ENCODE measurements at regions not wholly inside any gene's neighbourhood (a gene's known extent, or its start where the extent isn't known, plus 50 kb on each side); places are given as distances from the start of the nearest gene placed in this dataset.

DNA sequence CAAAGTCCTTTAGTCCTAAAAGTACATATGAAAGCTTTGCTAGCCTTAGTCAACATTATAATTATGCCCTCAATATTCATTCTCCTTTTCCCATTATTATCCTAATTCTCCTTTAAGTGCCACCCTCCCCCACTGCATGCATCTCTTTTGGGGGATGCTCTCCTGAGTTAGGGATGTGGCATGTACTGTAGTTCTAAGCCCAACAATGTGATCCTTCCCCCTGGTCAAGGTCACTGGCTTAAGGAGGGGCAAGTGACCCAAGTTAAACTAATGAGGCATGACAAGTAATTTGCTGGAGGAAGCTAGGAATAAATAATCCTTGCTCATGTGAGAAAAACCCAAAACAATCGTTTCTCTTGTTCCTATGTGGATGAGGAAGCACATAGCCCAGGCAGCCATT, 343.9 kb upstream of the SUCLG2 start:
- Histone ChIP-seq H3K9me3 (ENCODE audit: control insufficient read depth, insufficient read depth, low read depth, low read length) (no peaks in the 10 kb centered on the region), H4K20me1 (ENCODE audit: control insufficient read depth, extremely low read depth, insufficient read depth, low read length) (no peaks in the 10 kb centered on the region)
- DNase-seq (ENCODE audit: low read depth in 2 of 2): no peak

DNA sequence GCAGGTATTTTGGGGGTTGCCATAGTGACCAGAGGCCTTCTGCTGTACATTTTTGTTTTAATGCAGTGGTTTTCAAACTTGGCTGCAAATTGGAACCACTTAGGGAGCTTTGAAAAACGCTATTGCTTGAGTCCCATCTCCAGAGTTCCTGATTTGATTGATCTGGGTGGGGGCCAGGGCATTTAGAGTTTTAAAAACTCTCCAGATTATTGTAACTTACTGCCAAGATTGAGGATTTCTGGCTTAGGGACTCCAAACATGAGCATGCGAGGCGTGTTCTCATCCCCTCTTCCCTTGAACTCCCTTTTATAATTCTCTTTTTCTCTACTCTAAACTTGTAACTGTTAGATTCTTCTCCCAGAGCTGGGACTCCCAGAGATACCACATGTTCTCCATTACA, 340.8 kb upstream of the SUCLG2 start:
- no peak overlapping the region for H3K27ac ChIP-seq (ENCODE audit: insufficient read depth, low read length)
- H3K27me3 ChIP-seq (ENCODE audit: control insufficient read depth, insufficient read depth, low read length): no peaks in the 10 kb centered on the region
- no peaks in the 10 kb centered on the region for H3K4me1 ChIP-seq (ENCODE audit: control insufficient read depth, extremely low read depth, insufficient read depth, low read length)
- H3K36me3 ChIP-seq (ENCODE audit: control insufficient read depth, insufficient read depth, low read length): no peaks in the 10 kb centered on the region
- TF ChIP-seq EZH2 (IDR thresholded peaks at IDR 0.05; ENCODE audit: low read length, missing control alignments): no peak
- TF ChIP-seq, protein P1, sequence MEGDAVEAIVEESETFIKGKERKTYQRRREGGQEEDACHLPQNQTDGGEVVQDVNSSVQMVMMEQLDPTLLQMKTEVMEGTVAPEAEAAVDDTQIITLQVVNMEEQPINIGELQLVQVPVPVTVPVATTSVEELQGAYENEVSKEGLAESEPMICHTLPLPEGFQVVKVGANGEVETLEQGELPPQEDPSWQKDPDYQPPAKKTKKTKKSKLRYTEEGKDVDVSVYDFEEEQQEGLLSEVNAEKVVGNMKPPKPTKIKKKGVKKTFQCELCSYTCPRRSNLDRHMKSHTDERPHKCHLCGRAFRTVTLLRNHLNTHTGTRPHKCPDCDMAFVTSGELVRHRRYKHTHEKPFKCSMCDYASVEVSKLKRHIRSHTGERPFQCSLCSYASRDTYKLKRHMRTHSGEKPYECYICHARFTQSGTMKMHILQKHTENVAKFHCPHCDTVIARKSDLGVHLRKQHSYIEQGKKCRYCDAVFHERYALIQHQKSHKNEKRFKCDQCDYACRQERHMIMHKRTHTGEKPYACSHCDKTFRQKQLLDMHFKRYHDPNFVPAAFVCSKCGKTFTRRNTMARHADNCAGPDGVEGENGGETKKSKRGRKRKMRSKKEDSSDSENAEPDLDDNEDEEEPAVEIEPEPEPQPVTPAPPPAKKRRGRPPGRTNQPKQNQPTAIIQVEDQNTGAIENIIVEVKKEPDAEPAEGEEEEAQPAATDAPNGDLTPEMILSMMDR (conservative IDR thresholded peaks at IDR 0.05 in 1 of 2, IDR thresholded peaks at IDR 0.05 in 1 of 2; ENCODE audit: low read depth in 1 of 2, low read length in 2 of 2): no peak
- H3K79me2 ChIP-seq (ENCODE audit: control insufficient read depth, insufficient read depth, low read length): no peaks in the 10 kb centered on the region
- no peaks in the 10 kb centered on the region for H4K20me1 ChIP-seq (ENCODE audit: control insufficient read depth, extremely low read depth, insufficient read depth, low read length)
- H3K9me3 ChIP-seq (ENCODE audit: control insufficient read depth, insufficient read depth, low read depth, low read length): no peaks in the 10 kb centered on the region
- no peak overlapping the region for H2AFZ ChIP-seq (ENCODE audit: low read length)
- DNase-seq (ENCODE audit: low read depth in 2 of 2): no peak
- H3K4me2 ChIP-seq (ENCODE audit: extremely low read depth, insufficient read depth, low read length): no peak overlapping the region
- H3K9ac ChIP-seq (ENCODE audit: insufficient read depth, low read length): no peak overlapping the region
- no peak overlapping the region for H3K4me3 ChIP-seq (replicated peaks in 1 of 4; ENCODE audit: control extremely low read depth in 1 of 4, insufficient read depth in 1 of 4, low read depth in 3 of 4, low read length in 4 of 4)

More for the DNA sequence above, 343.9 kb upstream of the SUCLG2 start:
- no peak for TF ChIP-seq EZH2 (IDR thresholded peaks at IDR 0.05; ENCODE audit: low read length, missing control alignments)
- TF ChIP-seq, protein P1 (conservative IDR thresholded peaks at IDR 0.05 in 1 of 2, IDR thresholded peaks at IDR 0.05 in 1 of 2; ENCODE audit: low read depth in 1 of 2, low read length in 2 of 2): no peak
- H3K27ac ChIP-seq (ENCODE audit: insufficient read depth, low read length): no peak overlapping the region
- no peaks in the 10 kb centered on the region for H3K79me2 ChIP-seq (ENCODE audit: control insufficient read depth, insufficient read depth, low read length)
- no peak overlapping the region for H3K4me2 ChIP-seq (ENCODE audit: extremely low read depth, insufficient read depth, low read length)
- H3K4me1 ChIP-seq (ENCODE audit: control insufficient read depth, extremely low read depth, insufficient read depth, low read length): no peaks in the 10 kb centered on the region
- no peaks in the 10 kb centered on the region for H3K27me3 ChIP-seq (ENCODE audit: control insufficient read depth, insufficient read depth, low read length)
- no peak overlapping the region for H2AFZ ChIP-seq (ENCODE audit: low read length)
- H3K9ac ChIP-seq (ENCODE audit: insufficient read depth, low read length): no peak overlapping the region
- no peak overlapping the region for H3K4me3 ChIP-seq (replicated peaks in 1 of 4; ENCODE audit: control extremely low read depth in 1 of 4, insufficient read depth in 1 of 4, low read depth in 3 of 4, low read length in 4 of 4)
- H3K36me3 ChIP-seq (ENCODE audit: control insufficient read depth, insufficient read depth, low read length): no peaks in the 10 kb centered on the region

DNA sequence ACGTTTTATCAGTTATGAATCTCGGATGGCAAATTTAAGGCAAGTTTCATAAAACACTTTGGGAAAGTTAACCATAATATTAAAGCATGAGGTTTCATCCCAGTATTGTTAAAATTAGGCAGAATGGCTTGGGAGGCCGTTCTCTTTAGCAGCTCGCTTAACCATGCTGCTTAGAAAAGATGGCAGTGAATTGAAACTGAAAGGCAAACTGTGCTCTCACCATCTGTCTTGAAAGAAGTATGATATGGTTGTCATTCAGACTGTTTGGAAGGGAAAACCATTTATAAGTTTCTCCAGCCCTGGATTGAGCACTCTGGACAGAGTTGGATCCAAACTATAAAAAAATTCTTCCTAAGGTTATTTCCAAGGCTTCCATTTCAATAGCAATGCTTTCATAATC, 332.3 kb upstream of the SUCLG2 start:
- Histone ChIP-seq H3K27me3 (ENCODE audit: control insufficient read depth, insufficient read depth, low read length) (no peaks in the 10 kb centered on the region), H3K79me2 (ENCODE audit: control insufficient read depth, insufficient read depth, low read length) (no peaks in the 10 kb centered on the region), H3K27ac (ENCODE audit: insufficient read depth, low read length) (no peak overlapping the region), H2AFZ (ENCODE audit: low read length) (no peak overlapping the region), H3K36me3 (ENCODE audit: control insufficient read depth, insufficient read depth, low read length) (no peaks in the 10 kb centered on the region), H3K9me3 (ENCODE audit: control insufficient read depth, insufficient read depth, low read depth, low read length) (no peaks in the 10 kb centered on the region), H3K4me3 (replicated peaks in 1 of 4; ENCODE audit: control extremely low read depth in 1 of 4, insufficient read depth in 1 of 4, low read depth in 3 of 4, low read length in 4 of 4) (no peak overlapping the region), H4K20me1 (ENCODE audit: control insufficient read depth, extremely low read depth, insufficient read depth, low read length) (no peaks in the 10 kb centered on the region), H3K4me2 (ENCODE audit: extremely low read depth, insufficient read depth, low read length) (no peak overlapping the region), H3K4me1 (ENCODE audit: control insufficient read depth, extremely low read depth, insufficient read depth, low read length) (no peaks in the 10 kb centered on the region), H3K9ac (ENCODE audit: insufficient read depth, low read length) (no peak overlapping the region)
- TF ChIP-seq, protein P1 (conservative IDR thresholded peaks at IDR 0.05 in 1 of 2, IDR thresholded peaks at IDR 0.05 in 1 of 2; ENCODE audit: low read depth in 1 of 2, low read length in 2 of 2): no peak
- no peak for TF ChIP-seq EZH2 (IDR thresholded peaks at IDR 0.05; ENCODE audit: low read length, missing control alignments)
- no peak for DNase-seq (ENCODE audit: low read depth in 2 of 2)
